HUES64 (cell line): ENCODE measurements at regions not wholly inside any gene's neighbourhood (a gene's known extent, or its start where the extent isn't known, plus 50 kb on each side); places are given as distances from the start of the nearest gene placed in this dataset.

Experiments used
- H3K27ac ChIP-seq: 2 replicates; pipeline ENCODE4 v1.7.0; 2013; ENCODE audit warnings: low read depth, low read length, inconsistent platforms
- H3K27me3 ChIP-seq: 2 replicates; pipeline ENCODE4 v1.6.1; 2013; ENCODE audit warnings: mild to moderate bottlenecking, low read length; ENCODE audit not compliant: insufficient read depth
- H3K36me3 ChIP-seq: 2 replicates; pipeline ENCODE4 v1.6.1; 2013; ENCODE audit warnings: mild to moderate bottlenecking, low read length; ENCODE audit not compliant: insufficient read depth
- H3K4me1 ChIP-seq: 2 replicates; pipeline ENCODE4 v1.6.1; 2013; ENCODE audit warnings: mild to moderate bottlenecking, low read length, moderate library complexity; ENCODE audit not compliant: insufficient read depth
- H3K4me3 ChIP-seq: 2 replicates; pipeline ENCODE4 v1.5.1; 2013; ENCODE audit warnings: mild to moderate bottlenecking, low read length, moderate library complexity
- H3K9ac ChIP-seq: 2 replicates; pipeline ENCODE4 v1.6.1; 2013; ENCODE audit warnings: mild to moderate bottlenecking, low read depth, low read length
- H3K9me3 ChIP-seq: 2 replicates; pipeline ENCODE4 v1.6.1; 2013; ENCODE audit warnings: low read depth, low read length; ENCODE audit not compliant: insufficient read depth
- WGBS: fragments of 150-250, 120-280 bp; methylation state at CpG from one replicate; pipeline ENCODE4 v1.1.7; 2013; ENCODE audit warnings: missing lambda C conversion rate; 5-methylcytosine and 5-hydroxymethylcytosine counted together

GRCh38 chr9:103821115-103821514 lies 273.0 kb upstream of the SMC2 start:
- H3K27me3 ChIP-seq: no peaks in the 10 kb centered on the region
- no peaks in the 10 kb centered on the region for H3K36me3 ChIP-seq
- H3K9me3 ChIP-seq: peaks cover 62% of the 10 kb centered on the region
- H3K27ac ChIP-seq: no peak overlapping the region
- H3K4me3 ChIP-seq: no peak overlapping the region
- H3K9ac ChIP-seq: no peak overlapping the region
- no peaks in the 10 kb centered on the region for H3K4me1 ChIP-seq
- 91% methylated on average over 1 of the region's 1 CpG for WGBS

DNA sequence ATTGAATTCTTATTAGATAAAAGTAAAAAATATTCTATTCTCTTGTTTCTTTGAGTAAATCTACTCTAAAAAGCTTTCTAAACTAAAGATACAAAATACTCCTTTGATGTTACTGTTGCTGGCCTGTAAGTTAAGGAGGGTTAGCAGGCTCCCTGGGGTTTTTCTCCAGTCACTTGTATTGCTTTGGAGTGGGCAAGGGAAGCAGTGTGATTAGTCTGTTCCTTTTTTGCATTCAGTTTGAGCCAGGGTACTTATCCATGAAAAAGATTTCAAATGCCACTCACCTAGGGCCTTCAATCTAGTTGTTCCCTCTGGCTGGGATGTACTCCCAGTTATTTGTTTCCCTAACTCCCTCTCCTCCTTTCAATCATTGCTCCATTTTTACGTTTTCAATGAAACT lies 256.2 kb upstream of the SMC2 start:
- H3K4me3 ChIP-seq: no peak overlapping the region
- no peaks in the 10 kb centered on the region for H3K27me3 ChIP-seq
- no peaks in the 10 kb centered on the region for H3K36me3 ChIP-seq
- 28% methylated on average over 1 of the region's 1 CpG for WGBS
- H3K4me1 ChIP-seq: no peaks in the 10 kb centered on the region
- H3K9ac ChIP-seq: no peak overlapping the region
- H3K9me3 ChIP-seq: peaks cover 68% of the 10 kb centered on the region
- no peak overlapping the region for H3K27ac ChIP-seq

DNA sequence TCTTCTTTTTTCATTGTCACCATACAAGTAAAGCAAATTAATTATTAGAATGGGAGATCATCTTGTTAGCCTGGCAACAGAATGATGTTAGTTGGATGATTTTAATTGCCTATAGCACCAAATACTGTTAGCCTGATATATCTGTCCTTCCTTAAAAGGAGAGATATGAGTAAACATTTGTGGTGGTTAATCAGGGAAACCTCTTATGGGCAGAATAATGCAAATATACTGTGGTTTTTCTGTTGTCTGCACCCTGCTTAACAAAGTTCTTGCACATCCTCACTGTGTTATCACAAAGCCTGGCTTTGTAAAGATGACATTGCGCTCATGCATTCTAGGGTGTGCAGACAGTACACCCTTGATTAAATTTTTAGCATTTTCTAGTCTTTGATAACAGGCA lies 254.9 kb upstream of the SMC2 start:
- no peaks in the 10 kb centered on the region for H3K27me3 ChIP-seq
- peaks cover 70% of the 10 kb centered on the region for H3K9me3 ChIP-seq
- H3K27ac ChIP-seq: no peak overlapping the region
- no peak overlapping the region for H3K9ac ChIP-seq
- 86% methylated on average over 1 of the region's 1 CpG for WGBS
- no peaks in the 10 kb centered on the region for H3K36me3 ChIP-seq
- no peaks in the 10 kb centered on the region for H3K4me1 ChIP-seq
- no peak overlapping the region for H3K4me3 ChIP-seq

- Histone ChIP-seq H3K27ac (no peak overlapping the region), H3K4me3 (no peak overlapping the region), H3K9ac (no peak overlapping the region), H3K9me3 (peaks cover 28% of the 10 kb centered on the region; the same call in 1 of the 2 replicates), H3K27me3 (no peaks in the 10 kb centered on the region), H3K4me1 (no peaks in the 10 kb centered on the region), H3K36me3 (no peaks in the 10 kb centered on the region)
- WGBS: no CpG with 5 or more reads among the region's 1 CpG
Measured at GRCh38 chr9:103867886-103868285, 226.2 kb upstream of the SMC2 start.

- 72% methylated on average over 6 of the region's 7 CpGs for WGBS
- H3K36me3 ChIP-seq: no peaks in the 10 kb centered on the region
- no peak overlapping the region for H3K27ac ChIP-seq
- H3K4me3 ChIP-seq: no peak overlapping the region
- peaks cover 59% of the 10 kb centered on the region for H3K9me3 ChIP-seq
- H3K4me1 ChIP-seq: no peaks in the 10 kb centered on the region
- no peak overlapping the region for H3K9ac ChIP-seq
- H3K27me3 ChIP-seq: no peaks in the 10 kb centered on the region
Measured at GRCh38 chr9:103872811-103873210, 221.3 kb upstream of the SMC2 start.

DNA sequence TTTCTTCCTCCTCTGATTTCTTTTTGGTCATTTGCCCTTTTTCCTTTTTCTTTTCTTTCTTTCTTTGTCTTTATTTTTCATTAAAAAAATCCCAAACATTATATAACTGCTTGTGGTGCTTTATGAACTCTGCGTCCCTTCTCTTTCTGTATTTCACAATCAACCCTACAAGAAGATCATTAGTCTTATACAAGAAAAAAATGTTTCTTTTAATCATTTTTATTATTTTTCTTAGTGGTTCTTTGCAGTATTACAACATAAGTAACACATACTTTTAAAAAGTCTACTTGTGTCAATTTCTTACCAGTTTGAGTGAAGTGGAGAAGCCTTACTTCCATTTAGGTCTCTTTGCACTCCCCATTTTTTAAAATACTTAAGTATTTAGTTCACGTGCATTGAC lies 212.7 kb upstream of the SMC2 start:
- Histone ChIP-seq H3K4me3 (no peak overlapping the region), H3K9ac (no peak overlapping the region), H3K9me3 (peaks cover 53% of the 10 kb centered on the region), H3K36me3 (no peaks in the 10 kb centered on the region), H3K27me3 (no peaks in the 10 kb centered on the region), H3K4me1 (no peaks in the 10 kb centered on the region), H3K27ac (no peak overlapping the region)
- WGBS: 100% methylated on average over 1 of the region's 2 CpGs

- Histone ChIP-seq H3K27ac (no peak overlapping the region), H3K36me3 (no peaks in the 10 kb centered on the region), H3K4me3 (no peak overlapping the region), H3K27me3 (no peaks in the 10 kb centered on the region), H3K4me1 (no peaks in the 10 kb centered on the region), H3K9me3 (peaks cover 47% of the 10 kb centered on the region), H3K9ac (no peak overlapping the region)
Measured at GRCh38 chr9:103889989-103890388, 204.1 kb upstream of the SMC2 start.

DNA sequence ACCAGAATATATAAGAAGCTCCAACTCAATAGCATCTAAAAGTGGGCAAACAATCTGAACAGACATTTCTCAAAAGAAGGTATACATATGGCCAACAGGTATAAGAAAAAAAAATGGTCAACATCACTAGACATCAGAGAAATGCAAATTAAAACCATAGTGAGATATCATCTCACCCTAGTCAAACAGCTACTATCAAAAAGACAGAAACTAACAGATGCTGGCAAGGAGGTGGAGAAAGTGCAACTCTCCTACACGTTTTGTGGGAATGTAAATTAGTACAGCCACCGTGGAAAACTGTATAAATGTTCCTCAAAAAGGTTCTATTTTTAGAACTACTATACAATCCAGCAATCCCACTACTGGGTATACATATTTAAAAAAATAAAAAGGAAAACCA lies 199.9 kb upstream of the SMC2 start:
- H3K4me3 ChIP-seq: no peak overlapping the region
- no peaks in the 10 kb centered on the region for H3K4me1 ChIP-seq
- peaks cover 41% of the 10 kb centered on the region for H3K9me3 ChIP-seq
- H3K36me3 ChIP-seq: no peaks in the 10 kb centered on the region
- WGBS: 50% methylated on average over 1 of the region's 2 CpGs
- no peak overlapping the region for H3K27ac ChIP-seq
- no peak overlapping the region for H3K9ac ChIP-seq
- no peaks in the 10 kb centered on the region for H3K27me3 ChIP-seq

GRCh38 chr9:103898550-103898949 lies 195.6 kb upstream of the SMC2 start:
- Histone ChIP-seq H3K27ac (no peak overlapping the region), H3K27me3 (no peaks in the 10 kb centered on the region), H3K9ac (no peak overlapping the region), H3K9me3 (peaks cover 57% of the 10 kb centered on the region), H3K4me1 (no peaks in the 10 kb centered on the region), H3K36me3 (no peaks in the 10 kb centered on the region), H3K4me3 (no peak overlapping the region)
- WGBS: no CpG with 5 or more reads among the region's 1 CpG

DNA sequence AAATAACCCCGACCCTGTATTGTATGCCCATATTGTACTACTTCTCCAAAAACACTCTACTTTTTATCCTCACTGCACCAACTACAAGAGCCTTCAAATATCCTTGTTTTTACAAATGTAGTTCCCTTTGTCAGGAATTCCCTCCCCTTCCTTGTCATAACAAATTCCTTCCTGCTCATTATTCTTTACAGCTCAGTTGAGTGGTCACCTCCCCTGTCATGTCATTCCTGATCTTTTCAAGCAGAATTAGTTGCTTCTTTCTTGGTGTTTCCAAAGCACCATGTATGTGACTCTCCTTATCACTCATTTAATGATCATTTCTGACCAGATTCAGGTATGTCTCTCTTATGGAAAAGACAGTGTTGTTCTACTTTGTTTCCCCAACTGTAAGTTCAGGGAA lies 194.2 kb upstream of the SMC2 start:
- 72% methylated on average over 1 of the region's 1 CpG for WGBS
- Histone ChIP-seq H3K9ac (no peak overlapping the region), H3K27ac (no peak overlapping the region), H3K4me3 (no peak overlapping the region), H3K36me3 (no peaks in the 10 kb centered on the region), H3K9me3 (peaks cover 58% of the 10 kb centered on the region), H3K4me1 (no peaks in the 10 kb centered on the region), H3K27me3 (no peaks in the 10 kb centered on the region)

DNA sequence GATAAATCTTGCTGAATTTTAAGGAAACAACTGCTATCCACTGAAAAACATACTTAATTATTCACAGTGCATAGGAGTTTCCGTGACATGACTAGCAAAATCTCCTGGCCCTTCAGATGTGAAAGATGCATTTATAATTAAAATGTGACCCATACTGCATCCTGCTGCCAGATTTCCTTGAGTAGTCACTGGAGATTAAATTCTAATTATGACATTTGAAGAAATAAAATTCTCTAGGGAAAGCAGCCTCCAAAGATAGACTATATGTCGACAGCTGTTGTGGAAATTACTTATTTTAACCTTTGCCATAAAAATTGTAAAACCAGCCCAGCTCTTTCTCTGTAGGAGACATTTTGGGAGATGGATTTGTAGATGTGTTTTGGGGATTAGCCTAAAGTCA lies 193.6 kb upstream of the SMC2 start:
- H3K36me3 ChIP-seq: no peaks in the 10 kb centered on the region
- WGBS: 88% methylated on average over 1 of the region's 2 CpGs
- no peak overlapping the region for H3K9ac ChIP-seq
- no peak overlapping the region for H3K4me3 ChIP-seq
- no peaks in the 10 kb centered on the region for H3K27me3 ChIP-seq
- H3K4me1 ChIP-seq: no peaks in the 10 kb centered on the region
- H3K27ac ChIP-seq: no peak overlapping the region
- peaks cover 62% of the 10 kb centered on the region for H3K9me3 ChIP-seq

DNA sequence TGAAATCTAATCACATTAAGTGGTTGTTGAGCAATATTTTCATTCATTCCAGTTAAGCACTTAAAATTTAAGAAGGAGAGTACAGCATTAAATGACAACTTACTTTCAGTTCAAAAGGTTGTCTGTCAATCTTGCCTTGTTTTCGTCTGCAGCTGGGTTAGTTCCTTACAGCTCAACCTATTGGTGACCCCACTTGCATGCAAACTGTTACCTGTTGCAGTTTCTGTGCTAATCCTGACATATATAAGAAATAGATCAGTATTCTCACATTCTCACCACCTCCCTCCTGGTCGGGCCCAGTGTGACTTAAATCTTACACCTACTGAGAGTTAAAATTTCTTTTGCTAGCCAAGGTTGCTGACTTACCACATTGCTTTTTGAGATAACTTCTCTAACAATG lies 191.8 kb upstream of the SMC2 start:
- Histone ChIP-seq H3K9ac (no peak overlapping the region), H3K4me1 (no peaks in the 10 kb centered on the region), H3K27ac (no peak overlapping the region), H3K4me3 (no peak overlapping the region), H3K9me3 (peaks cover 68% of the 10 kb centered on the region), H3K36me3 (no peaks in the 10 kb centered on the region), H3K27me3 (no peaks in the 10 kb centered on the region)
- WGBS: 71% methylated on average over 2 of the region's 2 CpGs
